Suprapubic skin (tissue), 3 donors: ENCODE measurements at regions not wholly inside any gene's neighbourhood (a gene's known extent, or its start where the extent isn't known, plus 50 kb on each side); places are given as distances from the start of the nearest gene placed in this dataset.

Experiments
- POLR2A ChIP-seq, 2 donors: fragments of 450-650 bp; IDR thresholded peaks; one replicate each; pipeline ENCODE4 v1.6.1; 2017; ENCODE audit warnings: antibody characterized with exemption in 2 of 2, mild to moderate bottlenecking in 2 of 2, moderate library complexity in 2 of 2
- TF ChIP-seq, protein P1 (sequence below), 2 donors: fragments of 200-600 bp in 1 of 2; fragments of 450-650 bp in 1 of 2; sonication (generic) in 1 of 2; IDR thresholded peaks; one replicate each; pipeline ENCODE4 v1.5.1; 2016 to 2019; ENCODE audit warnings: antibody characterized with exemption in 2 of 2, mild to moderate bottlenecking in 1 of 2, moderate library complexity in 1 of 2

- TF ChIP-seq, protein P1, sequence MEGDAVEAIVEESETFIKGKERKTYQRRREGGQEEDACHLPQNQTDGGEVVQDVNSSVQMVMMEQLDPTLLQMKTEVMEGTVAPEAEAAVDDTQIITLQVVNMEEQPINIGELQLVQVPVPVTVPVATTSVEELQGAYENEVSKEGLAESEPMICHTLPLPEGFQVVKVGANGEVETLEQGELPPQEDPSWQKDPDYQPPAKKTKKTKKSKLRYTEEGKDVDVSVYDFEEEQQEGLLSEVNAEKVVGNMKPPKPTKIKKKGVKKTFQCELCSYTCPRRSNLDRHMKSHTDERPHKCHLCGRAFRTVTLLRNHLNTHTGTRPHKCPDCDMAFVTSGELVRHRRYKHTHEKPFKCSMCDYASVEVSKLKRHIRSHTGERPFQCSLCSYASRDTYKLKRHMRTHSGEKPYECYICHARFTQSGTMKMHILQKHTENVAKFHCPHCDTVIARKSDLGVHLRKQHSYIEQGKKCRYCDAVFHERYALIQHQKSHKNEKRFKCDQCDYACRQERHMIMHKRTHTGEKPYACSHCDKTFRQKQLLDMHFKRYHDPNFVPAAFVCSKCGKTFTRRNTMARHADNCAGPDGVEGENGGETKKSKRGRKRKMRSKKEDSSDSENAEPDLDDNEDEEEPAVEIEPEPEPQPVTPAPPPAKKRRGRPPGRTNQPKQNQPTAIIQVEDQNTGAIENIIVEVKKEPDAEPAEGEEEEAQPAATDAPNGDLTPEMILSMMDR (IDR thresholded peaks at IDR 0.05): no peak
- no peak for TF ChIP-seq POLR2A (IDR thresholded peaks at IDR 0.05)
Measured at GRCh38 chr6:40298207-40298606, 289.0 kb downstream of the LRFN2 start.
